ENCODE measurements at regions not wholly inside any gene's neighbourhood (a gene's known extent, or its start where the extent isn't known, plus 50 kb on each side); places are given as distances from the start of the nearest gene placed in this dataset.

DNA sequence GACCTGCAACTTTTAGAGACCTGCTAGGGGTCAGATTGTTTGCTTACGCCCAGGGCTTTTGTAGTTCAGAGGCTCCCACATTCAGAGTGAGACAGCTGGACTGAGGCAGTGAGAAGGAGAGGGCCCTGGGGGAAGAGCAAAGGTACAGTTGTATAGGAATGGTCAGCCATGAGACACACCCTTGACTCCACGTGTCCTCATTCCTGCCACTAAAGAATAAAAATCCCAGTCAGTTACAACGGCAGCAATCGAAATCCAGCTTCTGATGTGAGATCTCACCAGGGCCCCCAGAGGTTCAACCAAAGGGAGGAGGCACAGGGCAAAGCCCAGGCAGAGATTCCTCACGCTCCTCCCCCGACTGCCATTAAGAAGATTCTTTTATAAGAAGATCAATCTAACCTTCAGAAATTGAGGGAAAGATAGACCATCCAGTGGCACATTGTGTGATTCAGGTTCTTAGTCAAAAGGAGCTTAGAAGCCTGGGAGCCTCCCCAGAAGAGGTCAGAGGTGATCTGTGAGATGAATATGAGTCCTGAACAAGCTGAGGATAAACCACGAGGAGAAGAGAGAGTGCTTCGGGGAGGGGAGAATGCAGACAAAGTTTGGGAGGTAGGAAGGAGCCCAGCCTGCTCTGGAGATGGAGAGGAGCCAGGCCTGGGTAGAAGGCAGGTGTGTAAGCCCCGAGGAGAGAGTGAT, 317.0 kb downstream of the CYP26B1 start:
- no peak for DNase-seq

DNA sequence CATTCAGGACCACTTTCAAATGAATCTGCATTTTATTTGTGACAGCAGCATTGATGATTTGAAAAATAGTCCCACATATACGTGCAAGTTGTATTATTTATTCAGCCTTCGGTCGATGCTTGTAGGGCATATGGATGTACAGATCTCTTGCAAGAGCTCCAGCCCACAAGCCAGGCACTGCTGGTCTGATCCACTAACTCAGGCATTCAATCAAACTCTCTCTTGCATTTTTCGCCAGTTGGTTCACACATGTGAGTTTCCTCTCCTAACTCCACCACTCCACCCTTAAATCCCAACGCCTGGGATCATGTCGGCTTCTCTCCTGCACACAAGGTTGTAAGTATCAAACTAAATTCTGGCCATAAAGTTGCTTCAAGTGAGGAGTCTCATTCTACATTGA, 318.7 kb downstream of the CYP26B1 start:
- DNase-seq, result no peak

- DNase-seq, result no peak
Observed at GRCh38 chr2:71827973-71828372, 319.7 kb downstream of the CYP26B1 start.

DNA sequence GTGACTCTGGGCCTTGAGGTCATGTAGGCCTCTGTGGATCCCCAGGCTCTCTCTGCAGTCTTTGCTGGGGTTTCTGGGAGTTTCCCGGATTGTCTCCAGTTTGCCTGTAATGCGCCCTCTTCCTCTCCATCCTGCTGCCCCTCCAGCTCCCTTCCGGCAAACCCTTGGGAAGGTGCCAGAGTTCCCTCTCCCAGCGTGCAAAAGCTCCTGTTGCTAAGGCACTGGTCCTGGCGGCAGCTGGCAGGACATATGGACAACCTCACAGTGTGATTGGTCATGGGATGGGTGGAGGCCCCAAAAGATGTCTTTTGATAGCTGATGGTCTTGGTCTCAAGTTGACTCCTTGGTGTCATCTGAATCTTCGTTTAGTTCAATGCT, 320.1 kb downstream of the CYP26B1 start:
- no peak for DNase-seq

- DNase-seq, result no peak
Observed at GRCh38 chr2:71826826-71827523, 320.7 kb downstream of the CYP26B1 start.

DNA sequence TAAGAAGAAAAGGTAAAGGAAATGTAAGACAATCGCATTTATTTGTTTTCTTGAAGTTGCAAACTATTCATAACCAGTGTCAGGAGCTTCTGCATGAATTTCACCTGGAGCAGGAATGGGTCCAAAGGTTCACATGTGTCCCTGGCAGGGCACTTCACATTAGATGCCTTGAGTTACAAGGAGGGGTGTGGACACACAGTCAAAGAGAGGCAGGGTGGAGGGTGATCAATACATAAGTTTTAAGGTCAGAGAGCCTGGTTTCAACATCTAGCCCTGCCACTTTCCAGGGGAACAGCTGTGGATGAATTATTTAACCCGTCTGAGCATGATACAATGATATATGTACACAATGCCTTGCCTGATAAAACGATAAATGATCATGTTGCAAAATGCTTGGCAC, 321.4 kb downstream of the CYP26B1 start:
- no peak for DNase-seq

- no peak for DNase-seq
Observed at GRCh38 chr2:71824436-71824835, 323.2 kb downstream of the CYP26B1 start.

GRCh38 chr2:71823526-71823925, 324.1 kb downstream of the CYP26B1 start:
- DNase-seq, result no peak

- no peak for DNase-seq
Observed at GRCh38 chr2:71822463-71822862, 325.2 kb downstream of the CYP26B1 start.

- no peak for DNase-seq
Observed at GRCh38 chr2:71821856-71822255, 325.8 kb downstream of the CYP26B1 start.

- no peak for DNase-seq
Observed at GRCh38 chr2:71816815-71817214, 330.8 kb downstream of the CYP26B1 start.

- DNase-seq, result no peak
Observed at GRCh38 chr2:71815701-71816474, 331.8 kb downstream of the CYP26B1 start.

DNA sequence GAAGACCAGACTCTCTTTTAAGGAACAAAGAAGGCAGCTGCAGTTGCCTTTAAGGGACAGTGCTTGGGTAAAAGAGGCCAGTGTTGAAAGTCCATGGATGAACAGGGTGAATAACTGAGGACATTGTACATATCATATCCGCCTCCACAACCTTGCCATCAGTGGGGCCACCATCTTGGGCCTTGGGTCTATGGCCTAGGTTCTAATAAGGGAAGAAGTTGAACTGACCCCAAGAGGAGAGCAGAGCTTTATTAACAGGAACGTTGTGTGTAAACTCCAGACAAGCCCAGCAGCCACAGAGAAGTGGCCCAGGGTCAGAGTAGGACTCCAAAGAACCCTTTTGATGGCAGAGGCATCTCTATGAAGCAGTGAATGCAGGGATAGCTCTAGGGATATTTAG, 332.8 kb downstream of the CYP26B1 start:
- DNase-seq, result no peak

DNA sequence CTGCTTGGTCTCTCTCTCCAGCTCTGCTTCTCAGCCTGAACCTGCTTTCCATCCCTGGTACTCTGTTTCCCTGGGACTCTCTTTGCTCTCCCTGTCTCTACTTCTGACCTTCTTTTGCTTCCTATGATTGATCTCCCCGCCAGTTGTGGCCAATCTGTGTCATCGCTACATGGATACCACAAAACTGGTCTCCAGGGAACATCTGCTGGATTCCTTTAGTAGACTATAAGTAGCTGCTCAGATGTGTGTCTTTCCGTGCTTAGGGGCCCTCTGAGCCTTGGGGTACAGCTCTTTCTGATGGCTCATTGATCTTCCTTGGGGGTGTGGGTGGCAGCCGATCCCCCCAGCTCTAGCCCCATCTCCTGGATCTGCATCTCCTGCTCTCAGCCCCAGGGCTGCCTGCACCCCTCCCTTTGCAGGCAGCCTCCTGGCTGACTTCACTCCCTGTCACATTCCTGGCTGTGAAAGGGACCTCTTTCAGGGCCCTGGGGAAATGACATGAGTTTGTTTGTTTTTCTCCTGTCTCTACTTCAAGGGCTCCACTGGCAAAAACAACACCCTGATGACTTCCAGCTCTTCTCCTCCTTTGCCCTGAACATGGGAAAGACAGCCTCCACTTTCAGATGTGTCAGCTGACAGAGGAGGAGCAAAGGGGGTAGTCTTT, 333.7 kb downstream of the CYP26B1 start:
- DNase-seq, result no peak

DNA sequence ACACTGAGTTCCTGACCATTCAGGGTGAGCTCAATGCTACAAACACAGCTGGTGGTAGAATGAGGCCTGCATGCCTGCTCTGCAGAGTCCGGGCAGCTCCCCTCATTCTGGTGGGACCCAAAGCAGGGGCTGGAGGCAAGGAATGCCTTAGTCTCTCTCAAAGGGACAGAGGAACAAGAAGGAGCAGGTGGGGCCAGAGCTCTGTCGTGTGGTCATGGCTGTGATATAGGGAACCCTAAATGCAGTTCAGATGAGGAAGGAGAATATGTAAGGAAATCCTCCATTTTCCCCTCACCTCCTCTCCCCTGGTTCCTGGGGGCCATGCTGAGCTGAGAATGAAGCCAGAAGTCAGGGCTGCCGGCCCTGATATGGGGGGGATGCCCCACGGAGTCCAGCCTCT, 334.3 kb downstream of the CYP26B1 start:
- DNase-seq, result no peak

DNA sequence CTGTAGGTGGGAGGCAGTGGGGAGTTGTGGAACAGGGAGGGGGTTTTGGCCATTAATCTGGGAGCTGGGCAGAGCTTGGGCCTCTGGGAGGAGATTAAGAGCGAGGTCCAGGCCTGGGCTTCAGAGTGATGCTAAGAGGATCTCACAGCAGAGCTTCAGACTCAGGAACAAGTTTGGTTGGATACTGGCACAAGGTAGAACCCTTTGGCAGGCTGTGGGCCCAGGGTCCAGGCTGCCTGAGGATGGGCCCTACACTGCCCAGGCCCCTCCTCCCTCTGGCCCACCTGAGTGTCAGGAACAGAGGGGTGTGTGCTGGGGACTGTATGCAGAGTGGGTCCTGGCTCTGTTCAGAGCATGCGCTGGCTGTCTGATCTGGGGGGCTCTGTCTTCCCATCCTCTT, 334.9 kb downstream of the CYP26B1 start:
- DNase-seq, result no peak

- no peak for DNase-seq
Observed at GRCh38 chr2:71811726-71812125, 335.9 kb downstream of the CYP26B1 start.

GRCh38 chr2:71811157-71811556, 336.5 kb downstream of the CYP26B1 start:
- DNase-seq, result no peak

- no peak for DNase-seq
Observed at GRCh38 chr2:71807581-71808451, 339.8 kb downstream of the CYP26B1 start.

- no peak for DNase-seq
Observed at GRCh38 chr2:71806432-71806831, 341.2 kb downstream of the CYP26B1 start.

DNA sequence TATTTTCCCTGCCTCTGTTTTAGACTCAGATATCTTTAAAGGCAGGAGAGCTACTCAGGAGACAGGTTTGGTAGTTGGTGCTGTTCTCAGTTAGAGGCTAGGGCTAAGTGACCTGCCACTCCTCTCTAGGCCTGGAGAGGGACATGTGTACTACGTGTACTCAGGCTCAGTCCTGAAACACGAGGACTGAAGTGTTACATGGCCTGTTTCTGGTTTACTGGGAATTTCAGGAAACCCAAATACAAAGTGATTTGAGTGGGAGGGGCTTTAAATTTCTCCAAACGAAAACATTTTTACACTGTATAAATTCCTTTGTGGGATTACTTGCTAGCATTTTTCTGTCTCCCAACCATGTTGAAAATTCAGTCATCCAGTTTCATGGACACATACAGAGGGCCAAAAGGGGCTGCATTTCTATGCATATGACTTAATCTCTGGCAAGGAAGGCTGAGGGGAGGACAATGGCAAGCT, 343.3 kb downstream of the CYP26B1 start:
- no peak for DNase-seq

GRCh38 chr2:71803398-71803797, 344.3 kb downstream of the CYP26B1 start:
- DNase-seq, result no peak
